ENCODE measurements at regions not wholly inside any gene's neighbourhood (a gene's known extent, or its start where the extent isn't known, plus 50 kb on each side); places are given as distances from the start of the nearest gene placed in this dataset.
A peak's percentile ranks its signal among the peaks of the same experiment; 100 is the strongest.
"Not testable (repeated sequence)": the region's sequence is repeated elsewhere in the genome, so short reads cannot be mapped to it uniquely, and the experiment has no call there.

- Histone ChIP-seq H3K79me2 (ENCODE audit: insufficient read depth, low read depth) (no peaks in the 10 kb centered on the region), H3K9ac (no peak overlapping the region), H3K4me1 (ENCODE audit: low read depth, poor library complexity, severe bottlenecking) (no peaks in the 10 kb centered on the region), H3K27ac (no peak overlapping the region), H4K20me1 (ENCODE audit: insufficient read depth) (no peaks in the 10 kb centered on the region), H3K36me3 (ENCODE audit: insufficient read depth) (no peaks in the 10 kb centered on the region), H3K27me3 (ENCODE audit: insufficient read depth, low read depth) (no peaks in the 10 kb centered on the region), H3K4me2 (no peak overlapping the region), H3K4me3 (IDR thresholded peaks at IDR 0.05; ENCODE audit: insufficient read depth, low read depth, low read length) (no peak overlapping the region), H2AFZ (ENCODE audit: low read depth) (no peak overlapping the region)
- no peak for TF ChIP-seq CTCF (conservative IDR thresholded peaks at IDR 0.05; ENCODE audit: low read depth, low read length)
Measured at GRCh38 chr20:25989196-25989595, 292.5 kb upstream of the ZNF337 start.

GRCh38 chr20:25987928-25988560, 291.4 kb upstream of the ZNF337 start:
- H3K4me1 ChIP-seq (ENCODE audit: low read depth, poor library complexity, severe bottlenecking); H3K9ac ChIP-seq; H3K36me3 ChIP-seq (ENCODE audit: insufficient read depth); H2AFZ ChIP-seq (ENCODE audit: low read depth); H3K4me3 ChIP-seq (IDR thresholded peaks at IDR 0.05; ENCODE audit: insufficient read depth, low read depth, low read length); H3K27me3 ChIP-seq (ENCODE audit: insufficient read depth, low read depth); H3K27ac ChIP-seq; H3K79me2 ChIP-seq (ENCODE audit: insufficient read depth, low read depth); H3K4me2 ChIP-seq; H4K20me1 ChIP-seq (ENCODE audit: insufficient read depth): not testable (repeated sequence)

DNA sequence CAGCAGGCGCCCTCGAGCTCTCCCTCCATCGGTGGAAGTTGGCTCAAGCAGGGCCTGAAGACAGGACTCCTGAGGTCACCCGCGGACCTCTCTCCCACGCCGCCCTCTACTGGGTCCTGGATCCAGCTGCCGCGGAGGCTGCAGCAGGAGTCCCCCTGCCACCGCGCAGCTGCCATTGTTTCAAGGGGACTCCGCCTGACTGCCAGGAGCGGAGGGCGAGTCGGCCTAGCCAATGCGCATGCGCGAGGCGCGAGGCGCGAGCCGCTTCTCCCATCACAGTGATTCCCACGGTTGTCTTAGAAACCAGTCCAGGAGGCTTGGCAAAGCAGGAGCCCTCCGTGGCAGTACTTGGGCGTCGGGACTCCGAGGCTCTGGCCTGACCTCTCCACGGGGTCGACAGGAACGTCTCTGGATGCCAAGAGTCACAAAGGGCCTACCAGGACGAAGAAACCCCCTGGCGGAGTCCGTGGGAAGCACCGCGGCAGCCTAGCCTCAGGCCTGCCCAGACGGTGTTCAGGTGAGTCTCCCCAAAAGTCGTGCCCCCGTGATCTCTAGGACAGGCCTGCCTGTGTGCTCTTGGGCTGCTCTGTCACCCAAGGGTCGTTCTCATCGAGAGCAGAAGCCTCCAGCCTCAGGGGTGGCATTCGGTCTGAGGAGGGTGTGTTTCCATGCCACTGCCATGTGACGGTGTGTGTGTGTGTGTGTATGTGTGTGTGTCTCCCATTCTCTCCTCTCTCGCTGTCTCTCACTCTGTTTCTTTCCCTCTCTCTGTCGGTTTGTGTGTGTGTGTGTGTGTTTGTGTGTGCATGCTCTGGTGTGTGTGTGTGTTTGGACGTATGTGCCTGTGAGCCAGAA, 290.6 kb upstream of the ZNF337 start:
- Histone ChIP-seq H3K4me2 (no peak overlapping the region), H3K79me2 (ENCODE audit: insufficient read depth, low read depth) (no peaks in the 10 kb centered on the region), H3K9ac (no peak overlapping the region), H3K4me3 (IDR thresholded peaks at IDR 0.05; ENCODE audit: insufficient read depth, low read depth, low read length) (no peak overlapping the region), H3K36me3 (ENCODE audit: insufficient read depth) (no peaks in the 10 kb centered on the region), H3K27ac (no peak overlapping the region), H3K27me3 (ENCODE audit: insufficient read depth, low read depth) (no peaks in the 10 kb centered on the region), H4K20me1 (ENCODE audit: insufficient read depth) (no peaks in the 10 kb centered on the region), H2AFZ (ENCODE audit: low read depth) (peak overlapping the region; percentile 47), H3K4me1 (ENCODE audit: low read depth, poor library complexity, severe bottlenecking) (peaks cover 11% of the 10 kb centered on the region)
- 0 out of 2 replicates have a peak, but pooled peaks have one; percentile 16 for TF ChIP-seq CTCF (conservative IDR thresholded peaks at IDR 0.05; ENCODE audit: low read depth, low read length)

DNA sequence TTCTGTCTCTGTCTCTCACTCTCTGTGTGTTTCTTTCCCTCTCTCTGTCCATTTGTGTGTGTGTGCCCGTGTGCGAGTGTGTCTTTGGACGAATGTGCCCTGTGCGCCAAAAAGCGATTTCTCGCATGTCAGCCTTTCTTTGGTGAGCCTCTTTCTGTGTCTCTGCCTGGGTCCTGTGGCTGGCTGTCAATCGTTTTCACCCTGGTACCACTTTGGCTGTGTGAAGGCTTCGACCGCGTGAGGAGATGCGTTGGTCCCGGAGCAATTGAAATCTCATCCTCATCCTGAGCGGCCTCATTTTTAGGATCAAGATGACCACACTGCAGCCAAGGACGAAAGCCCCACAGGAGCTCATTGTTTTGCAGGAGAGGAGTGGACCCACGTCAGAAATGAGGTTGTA, 288.9 kb upstream of the ZNF337 start:
- H3K79me2 ChIP-seq (ENCODE audit: insufficient read depth, low read depth) = no peaks in the 10 kb centered on the region
- H3K36me3 ChIP-seq (ENCODE audit: insufficient read depth) = no peaks in the 10 kb centered on the region
- peaks cover 16% of the 10 kb centered on the region for H3K4me1 ChIP-seq (ENCODE audit: low read depth, poor library complexity, severe bottlenecking)
- H4K20me1 ChIP-seq (ENCODE audit: insufficient read depth) = no peaks in the 10 kb centered on the region
- H3K9ac ChIP-seq = no peak overlapping the region
- no peak overlapping the region for H3K4me2 ChIP-seq
- H3K27ac ChIP-seq = no peak overlapping the region
- H2AFZ ChIP-seq (ENCODE audit: low read depth) = no peak overlapping the region
- no peak for TF ChIP-seq CTCF (conservative IDR thresholded peaks at IDR 0.05; ENCODE audit: low read depth, low read length)
- no peaks in the 10 kb centered on the region for H3K27me3 ChIP-seq (ENCODE audit: insufficient read depth, low read depth)
- no peak overlapping the region for H3K4me3 ChIP-seq (IDR thresholded peaks at IDR 0.05; ENCODE audit: insufficient read depth, low read depth, low read length)

DNA sequence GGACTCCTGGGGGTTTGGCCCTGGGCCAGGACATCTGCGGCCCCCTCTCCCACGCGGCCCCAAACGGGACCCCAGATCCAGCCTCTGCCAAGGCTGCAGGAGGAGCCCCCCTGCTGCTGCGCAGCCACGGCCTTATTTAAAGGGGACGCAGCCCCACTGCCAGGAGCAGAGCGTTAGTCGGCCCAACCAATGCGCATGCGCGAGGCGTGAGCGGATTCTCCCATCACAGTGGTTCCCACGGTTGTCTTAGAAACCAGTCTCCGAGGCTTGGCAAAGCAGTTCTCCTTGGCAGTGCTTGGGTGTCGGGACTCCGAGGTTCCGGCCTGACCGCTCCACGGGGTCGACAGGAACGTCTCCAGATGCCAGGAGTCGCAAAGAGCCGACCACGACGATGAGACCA, 288.3 kb upstream of the ZNF337 start:
- no peaks in the 10 kb centered on the region for H4K20me1 ChIP-seq (ENCODE audit: insufficient read depth)
- no peak overlapping the region for H2AFZ ChIP-seq (ENCODE audit: low read depth)
- H3K4me1 ChIP-seq (ENCODE audit: low read depth, poor library complexity, severe bottlenecking) = peaks cover 16% of the 10 kb centered on the region
- no peak for TF ChIP-seq CTCF (conservative IDR thresholded peaks at IDR 0.05; ENCODE audit: low read depth, low read length)
- no peaks in the 10 kb centered on the region for H3K79me2 ChIP-seq (ENCODE audit: insufficient read depth, low read depth)
- no peaks in the 10 kb centered on the region for H3K36me3 ChIP-seq (ENCODE audit: insufficient read depth)
- H3K4me2 ChIP-seq = no peak overlapping the region
- H3K4me3 ChIP-seq (IDR thresholded peaks at IDR 0.05; ENCODE audit: insufficient read depth, low read depth, low read length) = no peak overlapping the region
- H3K27ac ChIP-seq = no peak overlapping the region
- no peak overlapping the region for H3K9ac ChIP-seq
- no peaks in the 10 kb centered on the region for H3K27me3 ChIP-seq (ENCODE audit: insufficient read depth, low read depth)

DNA sequence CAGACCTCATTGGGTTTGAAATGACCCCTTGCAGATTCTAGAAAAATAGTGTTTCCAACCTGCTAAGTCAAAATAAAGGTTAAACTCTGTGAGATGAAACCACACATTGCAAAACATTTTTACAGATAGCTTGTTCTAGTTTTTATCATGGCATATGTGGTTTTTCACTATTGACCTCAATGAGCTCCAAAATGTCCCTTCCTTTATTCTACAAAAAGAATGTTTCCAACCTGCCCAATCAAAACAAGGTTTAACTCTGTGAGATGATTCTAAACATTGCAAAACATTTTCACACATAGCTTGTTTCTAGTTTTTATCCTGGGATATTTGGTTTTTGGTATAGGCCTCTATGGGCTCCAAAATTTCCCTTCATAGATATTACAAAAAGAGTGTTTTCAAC, 286.0 kb upstream of the ZNF337 start:
- H3K27ac ChIP-seq; H3K79me2 ChIP-seq (ENCODE audit: insufficient read depth, low read depth); H2AFZ ChIP-seq (ENCODE audit: low read depth); H3K27me3 ChIP-seq (ENCODE audit: insufficient read depth, low read depth); H3K4me3 ChIP-seq (IDR thresholded peaks at IDR 0.05; ENCODE audit: insufficient read depth, low read depth, low read length); H4K20me1 ChIP-seq (ENCODE audit: insufficient read depth); H3K36me3 ChIP-seq (ENCODE audit: insufficient read depth); H3K9ac ChIP-seq: not testable (repeated sequence)
- H3K4me1 ChIP-seq (ENCODE audit: low read depth, poor library complexity, severe bottlenecking) = peaks cover 16% of the 10 kb centered on the region
- H3K4me2 ChIP-seq = 0 out of 2 replicates have a peak overlapping the region, but pooled peaks have one; percentile 17

All from KMS-11 (cell line).